Mesenchymal stem cell (in vitro differentiated cells and primary cell): ENCODE measurements at regions not wholly inside any gene's neighbourhood (a gene's known extent, or its start where the extent isn't known, plus 50 kb on each side); places are given as distances from the start of the nearest gene placed in this dataset.

Source experiments
- DNase-seq: peaks from one replicate; pipeline ENCODE4 v3.0.0-alpha.2; 2013
- H2AFZ ChIP-seq: one replicate; pipeline ENCODE4 v1.6.1; 2013; ENCODE audit warnings: low read depth, mild to moderate bottlenecking, control low read depth, inconsistent platforms, low read length, moderate library complexity
- H2AK5ac ChIP-seq: 2 replicates; pipeline ENCODE4 v1.6.1; 2013; ENCODE audit warnings: low read length, moderate library complexity, mild to moderate bottlenecking, inconsistent platforms; ENCODE audit not compliant: severe bottlenecking
- H2BK120ac ChIP-seq: one replicate; pipeline ENCODE4 v1.6.1; 2013; ENCODE audit warnings: low read depth, mild to moderate bottlenecking, inconsistent platforms, low read length, moderate library complexity
- H2BK12ac ChIP-seq, 2 experiments: one replicate each; pipeline ENCODE4 v1.6.1; 2013; ENCODE audit warnings: inconsistent platforms in 2 of 2, low read length in 2 of 2, mild to moderate bottlenecking in 2 of 2, moderate library complexity in 2 of 2, control low read depth in 1 of 2
- H2BK15ac ChIP-seq: one replicate; pipeline ENCODE4 v1.6.1; 2013; ENCODE audit warnings: mild to moderate bottlenecking, low read depth, inconsistent platforms; ENCODE audit not compliant: poor library complexity, severe bottlenecking
- H2BK5ac ChIP-seq: 2 replicates; pipeline ENCODE4 v1.6.1; 2013; ENCODE audit warnings: low read depth, mild to moderate bottlenecking, low read length, control low read depth, inconsistent platforms; ENCODE audit not compliant: poor library complexity, severe bottlenecking
- H3K14ac ChIP-seq, 2 experiments: one replicate each; pipeline ENCODE4 v1.6.1; 2013; ENCODE audit warnings: inconsistent platforms in 2 of 2, low read length in 2 of 2, control low read depth in 1 of 2, mild to moderate bottlenecking in 1 of 2, moderate library complexity in 1 of 2
- H3K18ac ChIP-seq, 2 experiments: one replicate each; pipeline ENCODE4 v1.6.1; 2013; ENCODE audit warnings: inconsistent platforms in 2 of 2, low read length in 2 of 2, control low read depth in 1 of 2, low read depth in 1 of 2, mild to moderate bottlenecking in 1 of 2
- H3K23ac ChIP-seq, 2 experiments: one replicate each; pipeline ENCODE4 v1.6.1; 2013; ENCODE audit warnings: inconsistent platforms in 2 of 2, low read length in 2 of 2, mild to moderate bottlenecking in 2 of 2, moderate library complexity in 2 of 2, control low read depth in 1 of 2
- H3K27ac ChIP-seq: 2 replicates; pipeline ENCODE4 v1.5.1; 2013; ENCODE audit warnings: mild to moderate bottlenecking, moderate library complexity, low read length, control low read depth, inconsistent platforms; ENCODE audit not compliant: poor library complexity, severe bottlenecking
- H3K27me3 ChIP-seq, 2 experiments: 2 replicates each; pipeline versions ENCODE4 v1.6.1 to v1.7.0; 2013; ENCODE audit warnings: low read length in 2 of 2, mild to moderate bottlenecking in 2 of 2, moderate library complexity in 2 of 2, control low read depth in 1 of 2, inconsistent platforms in 1 of 2; ENCODE audit not compliant: control insufficient read depth in 1 of 2, insufficient read depth in 1 of 2
- H3K36me3 ChIP-seq, 2 experiments: 2 replicates each; pipeline versions ENCODE4 v1.6.1 to v1.7.0; 2013; ENCODE audit warnings: low read length in 2 of 2, control low read depth in 1 of 2, inconsistent platforms in 1 of 2, low read depth in 1 of 2, mild to moderate bottlenecking in 1 of 2; ENCODE audit not compliant: insufficient read depth in 2 of 2, control insufficient read depth in 1 of 2
- H3K4ac ChIP-seq, 2 experiments: one replicate each; pipeline ENCODE4 v1.6.1; 2013; ENCODE audit warnings: inconsistent platforms in 2 of 2, low read length in 2 of 2, mild to moderate bottlenecking in 2 of 2, moderate library complexity in 2 of 2, control low read depth in 1 of 2, low read depth in 1 of 2
- H3K4me1 ChIP-seq: 2 replicates; pipeline ENCODE4 v1.6.1; 2013; ENCODE audit warnings: low read depth, low read length, control low read depth; ENCODE audit not compliant: control insufficient read depth, insufficient read depth
- H3K4me2 ChIP-seq: 2 replicates; pipeline ENCODE4 v1.6.1; 2013; ENCODE audit warnings: low read length, mild to moderate bottlenecking, inconsistent platforms; ENCODE audit not compliant: poor library complexity, severe bottlenecking
- H3K4me3 ChIP-seq, 2 experiments: 2 replicates each; pipeline versions ENCODE4 v1.5.1 to v1.7.0; 2013; ENCODE audit warnings: low read length in 2 of 2, mild to moderate bottlenecking in 2 of 2, control low read depth in 1 of 2, low read depth in 1 of 2; ENCODE audit not compliant: insufficient read depth in 1 of 2
- H3K79me1 ChIP-seq: replicated peaks from 2 replicates; pipeline ENCODE4 v1.6.1; 2013; ENCODE audit warnings: mild to moderate bottlenecking, control low read depth, low read length, inconsistent platforms; ENCODE audit not compliant: poor library complexity, severe bottlenecking
- H3K9ac ChIP-seq: 2 replicates; pipeline ENCODE4 v1.7.0; 2013; ENCODE audit warnings: mild to moderate bottlenecking, low read length, moderate library complexity
- H3K9me3 ChIP-seq: 2 replicates; pipeline ENCODE4 v1.7.0; 2013; ENCODE audit warnings: mild to moderate bottlenecking, low read length; ENCODE audit not compliant: control insufficient read depth
- H4K8ac ChIP-seq: one replicate; pipeline ENCODE4 v1.6.1; 2013; ENCODE audit warnings: inconsistent platforms, mild to moderate bottlenecking, low read length, moderate library complexity
- H4K91ac ChIP-seq: one replicate; pipeline ENCODE4 v1.6.1; 2013; ENCODE audit warnings: mild to moderate bottlenecking, low read length, inconsistent platforms
- WGBS: methylation state at CpG from one replicate; pipeline ENCODE4 v1.1.7; 2013; ENCODE audit warnings: mixed read lengths; 5-methylcytosine and 5-hydroxymethylcytosine counted together

DNA sequence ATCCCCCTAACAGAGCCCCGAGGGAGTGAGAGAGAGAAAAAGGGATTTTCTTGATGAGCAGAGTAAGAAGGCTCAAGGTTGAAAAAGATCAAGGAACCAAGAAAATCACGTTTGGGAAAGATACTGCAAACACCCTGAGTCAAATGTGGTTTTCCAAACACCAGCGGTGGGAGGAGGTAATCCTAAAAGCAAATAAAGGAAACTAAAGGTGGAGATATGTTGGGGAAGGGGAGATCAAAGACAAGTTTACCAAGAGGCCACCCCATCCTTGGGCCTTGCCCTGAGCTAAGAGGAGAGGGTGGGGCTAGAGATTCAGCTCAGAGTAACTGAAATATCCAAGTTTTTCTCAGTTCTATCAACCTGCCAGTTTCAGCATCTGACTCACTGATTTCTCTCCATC lies 332.3 kb downstream of the ETAA1 start:
- no peak overlapping the region for H4K91ac ChIP-seq
- H3K9ac ChIP-seq = no peak overlapping the region
- no peak overlapping the region for H2AK5ac ChIP-seq
- H3K9me3 ChIP-seq = no peaks in the 10 kb centered on the region
- H3K27ac ChIP-seq = no peak overlapping the region
- H3K4me2 ChIP-seq = no peak overlapping the region
- no peak overlapping the region for H3K4me3 ChIP-seq
- no peak overlapping the region for H4K8ac ChIP-seq
- no peaks in the 10 kb centered on the region for H3K79me1 ChIP-seq
- WGBS = 68% methylated on average over 3 of the region's 3 CpGs
- no peak overlapping the region for H2BK15ac ChIP-seq
- no peak overlapping the region for H2BK120ac ChIP-seq
- H3K18ac ChIP-seq = no peak overlapping the region
- no peak overlapping the region for H2BK12ac ChIP-seq
- no peaks in the 10 kb centered on the region for H3K4me1 ChIP-seq
- H2AFZ ChIP-seq = no peak overlapping the region
- H3K36me3 ChIP-seq = no peaks in the 10 kb centered on the region
- H3K27me3 ChIP-seq = peaks cover 14 to 26% of the 10 kb centered on the region in 2 experiments
- H3K14ac ChIP-seq = no peak overlapping the region
- no peak for DNase-seq
- no peak overlapping the region for H3K4ac ChIP-seq
- no peak overlapping the region for H2BK5ac ChIP-seq
- H3K23ac ChIP-seq = no peak overlapping the region

DNA sequence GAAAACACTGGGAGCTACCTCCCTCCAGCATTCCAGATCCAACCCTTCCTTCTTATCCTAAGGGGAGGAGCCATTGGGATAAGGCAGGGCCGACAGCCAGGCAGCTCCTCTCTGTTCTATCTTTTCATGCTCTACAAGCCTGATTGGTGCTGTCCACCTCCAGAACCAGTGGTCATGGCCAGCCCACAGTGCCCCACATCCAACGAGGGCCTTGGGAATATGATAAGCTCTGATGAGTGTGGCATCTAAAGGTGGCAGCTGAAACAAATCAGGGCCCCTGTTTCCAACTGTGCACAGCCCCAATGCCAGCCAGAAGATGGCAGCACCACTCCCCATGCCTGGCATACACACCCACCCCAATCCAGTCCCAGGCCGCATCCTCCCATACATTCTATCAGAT lies 329.3 kb downstream of the C1D start:
- WGBS = 56% methylated on average over 2 of the region's 3 CpGs
- DNase-seq = peak; percentile 29

DNA sequence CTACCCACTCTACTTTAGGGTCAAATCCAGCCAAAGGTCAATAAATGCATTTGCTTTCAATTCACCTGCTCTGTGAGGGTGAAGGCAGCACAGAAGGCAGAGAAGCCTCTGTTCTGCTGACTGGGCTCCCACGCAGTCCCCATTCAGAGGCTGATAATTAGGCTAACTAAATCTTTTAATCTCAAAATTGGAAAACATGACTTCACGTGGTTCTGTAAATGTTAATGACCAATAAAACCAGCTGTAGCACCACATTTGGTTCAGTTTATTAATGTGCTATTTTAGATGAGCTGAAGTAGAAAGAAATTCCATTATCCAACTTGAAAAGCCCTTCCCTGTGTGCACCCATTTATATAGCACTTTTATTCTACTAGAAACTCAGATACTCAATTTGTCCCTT lies 310.6 kb downstream of the C1D start:
- H3K27ac ChIP-seq = no peak overlapping the region

More for the DNA sequence above, 329.3 kb downstream of the C1D start:
- Histone ChIP-seq H3K79me1 (no peaks in the 10 kb centered on the region), H4K8ac (no peak overlapping the region), H3K27ac (no peak overlapping the region), H3K9ac (no peak overlapping the region), H3K23ac (no peak overlapping the region), H2AFZ (no peak overlapping the region), H3K4me3 (no peak overlapping the region), H3K4me2 (no peak overlapping the region), H2BK15ac (no peak overlapping the region), H3K36me3 (no peaks in the 10 kb centered on the region), H4K91ac (no peak overlapping the region), H2AK5ac (no peak overlapping the region), H3K18ac (no peak overlapping the region), H2BK5ac (no peak overlapping the region), H3K9me3 (no peaks in the 10 kb centered on the region), H2BK120ac (no peak overlapping the region), H3K14ac (no peak overlapping the region), H3K27me3 (peaks cover 5 to 17% of the 10 kb centered on the region in 2 experiments), H3K4me1 (no peaks in the 10 kb centered on the region), H3K4ac (no peak overlapping the region), H2BK12ac (no peak overlapping the region)

DNA sequence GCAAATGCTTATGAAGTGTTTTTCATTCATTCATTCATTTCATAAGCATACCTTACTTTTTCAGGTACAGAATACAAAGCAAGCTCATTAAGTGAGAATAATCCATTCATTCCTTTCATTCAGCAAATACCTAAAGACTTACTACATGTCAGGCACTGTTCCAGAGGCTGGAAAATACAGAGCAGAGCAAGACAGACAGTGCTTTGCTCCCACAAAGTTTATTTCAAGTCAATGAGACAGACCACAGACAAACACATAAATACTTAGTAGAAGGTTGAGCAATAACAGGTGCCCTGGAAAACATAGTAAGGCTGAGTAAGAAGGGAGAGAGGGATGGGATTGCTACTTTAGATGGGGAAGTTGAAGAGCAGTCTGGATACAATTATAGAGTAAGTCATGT lies 309.8 kb downstream of the C1D start:
- DNase-seq = peak; percentile 72
- Histone ChIP-seq H2BK5ac (no peak overlapping the region), H2AFZ (no peak overlapping the region), H2BK12ac (no peak overlapping the region), H3K4me3 (no peak overlapping the region), H3K4me2 (no peak overlapping the region), H3K14ac (no peak overlapping the region), H2AK5ac (no peak overlapping the region), H3K4me1 (no peaks in the 10 kb centered on the region), H3K9ac (no peak overlapping the region), H2BK120ac (no peak overlapping the region), H3K18ac (no peak overlapping the region), H3K27ac (no peak overlapping the region), H3K9me3 (no peaks in the 10 kb centered on the region), H4K8ac (no peak overlapping the region), H4K91ac (no peak overlapping the region), H3K79me1 (no peaks in the 10 kb centered on the region), H3K36me3 (no peaks in the 10 kb centered on the region), H3K23ac (no peak overlapping the region), H3K27me3 (peaks cover 3% of the 10 kb centered on the region in 2 experiments), H3K4ac (no peak overlapping the region), H2BK15ac (no peak overlapping the region)

More for the DNA sequence above, 310.6 kb downstream of the C1D start:
- WGBS = 100% methylated on average over 1 of the region's 2 CpGs
- H2AFZ ChIP-seq = no peak overlapping the region
- no peak overlapping the region for H4K8ac ChIP-seq
- peaks cover 3% of the 10 kb centered on the region in 2 experiments for H3K27me3 ChIP-seq
- no peak overlapping the region for H3K9ac ChIP-seq
- no peaks in the 10 kb centered on the region for H3K79me1 ChIP-seq
- no peak overlapping the region for H3K4me3 ChIP-seq
- H3K4me1 ChIP-seq = no peaks in the 10 kb centered on the region
- no peak overlapping the region for H3K23ac ChIP-seq
- no peaks in the 10 kb centered on the region for H3K9me3 ChIP-seq
- H2BK120ac ChIP-seq = no peak overlapping the region
- H3K36me3 ChIP-seq = no peaks in the 10 kb centered on the region
- no peak for DNase-seq
- H3K4ac ChIP-seq = no peak overlapping the region
- no peak overlapping the region for H3K18ac ChIP-seq
- H3K14ac ChIP-seq = no peak overlapping the region
- H2AK5ac ChIP-seq = no peak overlapping the region
- no peak overlapping the region for H2BK15ac ChIP-seq
- H3K4me2 ChIP-seq = no peak overlapping the region
- H4K91ac ChIP-seq = no peak overlapping the region
- no peak overlapping the region for H2BK5ac ChIP-seq
- no peak overlapping the region for H2BK12ac ChIP-seq
